Neuronal stem cell (in vitro differentiated cells): ENCODE measurements at regions not wholly inside any gene's neighbourhood (a gene's known extent, or its start where the extent isn't known, plus 50 kb on each side); places are given as distances from the start of the nearest gene placed in this dataset.

Experiments
- DNase-seq: peaks from one replicate; pipeline ENCODE4 v3.0.0-alpha.2; 2013; ENCODE audit warnings: low spot score
- H2AFZ ChIP-seq: one replicate; pipeline ENCODE4 v1.6.1; 2013; ENCODE audit warnings: mild to moderate bottlenecking, low read length, inconsistent platforms
- H2AK5ac ChIP-seq: 2 replicates; pipeline ENCODE4 v1.6.1; 2013; ENCODE audit warnings: low read depth, mild to moderate bottlenecking, inconsistent platforms, low read length, moderate library complexity, mixed read lengths
- H2BK120ac ChIP-seq: 2 replicates; pipeline ENCODE4 v1.6.1; 2013; ENCODE audit warnings: low read depth, mild to moderate bottlenecking, inconsistent platforms, low read length, moderate library complexity, mixed read lengths
- H2BK12ac ChIP-seq: one replicate; pipeline ENCODE4 v1.6.1; 2013; ENCODE audit warnings: low read length, inconsistent platforms
- H2BK15ac ChIP-seq: 2 replicates; pipeline ENCODE4 v1.6.1; 2013; ENCODE audit warnings: mild to moderate bottlenecking, low read length, inconsistent platforms, mixed read lengths
- H2BK5ac ChIP-seq: one replicate; pipeline ENCODE4 v1.6.1; 2013; ENCODE audit warnings: inconsistent platforms, mild to moderate bottlenecking, low read length, moderate library complexity
- H3K14ac ChIP-seq: one replicate; pipeline ENCODE4 v1.6.1; 2013; ENCODE audit warnings: low read length, inconsistent platforms
- H3K18ac ChIP-seq: 2 replicates; pipeline ENCODE4 v1.6.1; 2013; ENCODE audit warnings: low read length, inconsistent platforms
- H3K23ac ChIP-seq: 2 replicates; pipeline ENCODE4 v1.6.1; 2013; ENCODE audit warnings: low read depth, mild to moderate bottlenecking, mixed read lengths, low read length, inconsistent platforms; ENCODE audit not compliant: poor library complexity
- H3K27ac ChIP-seq: replicated peaks from 3 replicates; pipeline ENCODE4 v1.5.1; 2013; ENCODE audit warnings: low read length, inconsistent platforms
- H3K27me3 ChIP-seq, 3 experiments: 2 replicates each; pipeline ENCODE4 v1.6.1; 2013; ENCODE audit warnings: low read length in 3 of 3, mild to moderate bottlenecking in 2 of 3, inconsistent platforms in 1 of 3, low read depth in 1 of 3, mixed read lengths in 1 of 3, moderate library complexity in 1 of 3; ENCODE audit not compliant: control insufficient read depth in 3 of 3, insufficient read depth in 3 of 3
- H3K36me3 ChIP-seq, 2 donors: replicated peaks in 1 of 2; 2 replicates each; pipeline ENCODE4 v1.6.1; 2013; ENCODE audit warnings: low read length in 2 of 2; ENCODE audit not compliant: control insufficient read depth in 2 of 2, insufficient read depth in 2 of 2
- H3K4ac ChIP-seq: 2 replicates; pipeline ENCODE4 v1.6.1; 2013; ENCODE audit warnings: inconsistent platforms, mild to moderate bottlenecking, low read length, moderate library complexity
- H3K4me1 ChIP-seq, 2 donors: 1 replicate in 1 of 2; 2 replicates in 1 of 2; pipeline ENCODE4 v1.6.1; 2013; ENCODE audit warnings: low read length in 2 of 2, low read depth in 1 of 2; ENCODE audit not compliant: control insufficient read depth in 2 of 2, insufficient read depth in 1 of 2
- H3K4me2 ChIP-seq: one replicate; pipeline ENCODE4 v1.6.1; 2013; ENCODE audit warnings: mild to moderate bottlenecking, low read length, inconsistent platforms; ENCODE audit not compliant: insufficient read depth, poor library complexity, severe bottlenecking
- H3K4me3 ChIP-seq, 2 donors: 2 replicates each; pipeline ENCODE4 v1.5.1; 2013; ENCODE audit warnings: low read length in 2 of 2, mild to moderate bottlenecking in 2 of 2, inconsistent platforms in 1 of 2, moderate library complexity in 1 of 2
- H3K79me1 ChIP-seq: one replicate; pipeline ENCODE4 v1.6.1; 2013; ENCODE audit warnings: low read depth, mild to moderate bottlenecking, inconsistent platforms, low read length, moderate library complexity
- H3K9ac ChIP-seq: one replicate; pipeline ENCODE4 v1.6.1; 2013; ENCODE audit warnings: mild to moderate bottlenecking, low read depth, low read length, inconsistent platforms; ENCODE audit not compliant: poor library complexity
- H3K9me3 ChIP-seq, 2 donors: replicated peaks in 1 of 2; 2 replicates each; pipeline versions ENCODE3 to v1.6.1; 2013; ENCODE audit warnings: low read length in 2 of 2, mild to moderate bottlenecking in 2 of 2, inconsistent platforms in 1 of 2, low read depth in 1 of 2, mixed read lengths in 1 of 2, moderate library complexity in 1 of 2; ENCODE audit not compliant: control insufficient read depth in 2 of 2, insufficient read depth in 1 of 2
- H4K8ac ChIP-seq: one replicate; pipeline ENCODE4 v1.6.1; 2013; ENCODE audit warnings: low read depth, mild to moderate bottlenecking, inconsistent platforms, low read length, moderate library complexity
- H4K91ac ChIP-seq: one replicate; pipeline ENCODE4 v1.6.1; 2013; ENCODE audit warnings: low read length, low read depth, mild to moderate bottlenecking, inconsistent platforms; ENCODE audit not compliant: poor library complexity
- WGBS, 2 donors: extraction: QIAGEN DNeasy Blood & Tissue Kit; methylation state at CpG; one replicate each; pipeline ENCODE4 v1.1.7; 2013; ENCODE audit warnings: missing lambda C conversion rate in 2 of 2, mixed read lengths in 1 of 2; ENCODE audit not compliant: insufficient read length in 2 of 2, insufficient replicate concordance in 1 of 2; ENCODE audit errors: extremely low coverage in 2 of 2; 5-methylcytosine and 5-hydroxymethylcytosine counted together

GRCh38 chr7:65317372-65317771, 56.3 kb upstream of the ZNF92 start:
- H4K91ac ChIP-seq: no peak overlapping the region
- H2AFZ ChIP-seq: no peak overlapping the region
- H3K14ac ChIP-seq: no peak overlapping the region
- H2BK120ac ChIP-seq: no peak overlapping the region
- no peak overlapping the region for H3K4me2 ChIP-seq
- H3K4me3 ChIP-seq: no peak overlapping the region
- no CpG with 5 or more reads among the region's 3 CpGs for WGBS, 2 donors
- no peak overlapping the region for H2BK15ac ChIP-seq
- H3K36me3 ChIP-seq: peaks cover 13 to 66% of the 10 kb centered on the region in 2 donors
- H2BK12ac ChIP-seq: no peak overlapping the region
- no peaks in the 10 kb centered on the region for H3K79me1 ChIP-seq
- H3K4ac ChIP-seq: no peak overlapping the region
- no peak overlapping the region for H3K9ac ChIP-seq
- no peak overlapping the region for H3K27ac ChIP-seq
- H3K23ac ChIP-seq: no peak overlapping the region
- no peak overlapping the region for H4K8ac ChIP-seq
- no peaks in the 10 kb centered on the region for H3K27me3 ChIP-seq
- no peaks in the 10 kb centered on the region for H3K9me3 ChIP-seq
- H3K4me1 ChIP-seq: no peaks in the 10 kb centered on the region
- no peak overlapping the region for H2BK5ac ChIP-seq
- DNase-seq: no peak
- no peak overlapping the region for H2AK5ac ChIP-seq
- no peak overlapping the region for H3K18ac ChIP-seq

GRCh38 chr7:65310761-65311160, 62.9 kb upstream of the ZNF92 start:
- no peaks in the 10 kb centered on the region for H3K27me3 ChIP-seq
- no peak overlapping the region for H3K14ac ChIP-seq
- no peak overlapping the region for H2BK15ac ChIP-seq
- no peak overlapping the region for H3K27ac ChIP-seq
- H3K4me2 ChIP-seq: no peak overlapping the region
- H3K9ac ChIP-seq: no peak overlapping the region
- H3K4me3 ChIP-seq: no peak overlapping the region
- no peaks in the 10 kb centered on the region for H3K9me3 ChIP-seq
- H3K79me1 ChIP-seq: no peaks in the 10 kb centered on the region
- H4K91ac ChIP-seq: no peak overlapping the region
- H2BK12ac ChIP-seq: no peak overlapping the region
- H3K36me3 ChIP-seq: peaks cover 25 to 75% of the 10 kb centered on the region in 2 donors
- H3K18ac ChIP-seq: no peak overlapping the region
- no peak overlapping the region for H2AFZ ChIP-seq
- no peak overlapping the region for H3K23ac ChIP-seq
- no peak overlapping the region for H3K4ac ChIP-seq
- no peaks in the 10 kb centered on the region for H3K4me1 ChIP-seq
- H2BK5ac ChIP-seq: no peak overlapping the region
- no peak for DNase-seq
- no peak overlapping the region for H4K8ac ChIP-seq
- H2AK5ac ChIP-seq: no peak overlapping the region
- no peak overlapping the region for H2BK120ac ChIP-seq
- no CpG with 5 or more reads among the region's 6 CpGs for WGBS, 2 donors

- no peak overlapping the region for H4K8ac ChIP-seq
- no peak overlapping the region for H2BK15ac ChIP-seq
- no peaks in the 10 kb centered on the region for H3K79me1 ChIP-seq
- no peak overlapping the region for H3K23ac ChIP-seq
- no peak overlapping the region for H2BK5ac ChIP-seq
- H3K4ac ChIP-seq: no peak overlapping the region
- no peak overlapping the region for H3K27ac ChIP-seq
- no peak overlapping the region for H2BK120ac ChIP-seq
- DNase-seq: no peak
- H3K4me1 ChIP-seq: peaks cover 0 to 4% of the 10 kb centered on the region in 2 donors
- no peak overlapping the region for H3K18ac ChIP-seq
- no peaks in the 10 kb centered on the region for H3K9me3 ChIP-seq
- H3K4me3 ChIP-seq: no peak overlapping the region
- H3K36me3 ChIP-seq: peaks cover 21 to 53% of the 10 kb centered on the region in 2 donors
- no peak overlapping the region for H3K9ac ChIP-seq
- no peak overlapping the region for H4K91ac ChIP-seq
- H2AFZ ChIP-seq: no peak overlapping the region
- no peak overlapping the region for H2BK12ac ChIP-seq
- no peak overlapping the region for H2AK5ac ChIP-seq
- no CpG with 5 or more reads among the region's 2 CpGs for WGBS, 2 donors
- H3K14ac ChIP-seq: no peak overlapping the region
- H3K27me3 ChIP-seq: no peaks in the 10 kb centered on the region
- H3K4me2 ChIP-seq: no peak overlapping the region
Measured at GRCh38 chr7:65308300-65308678, 65.4 kb upstream of the ZNF92 start.

GRCh38 chr7:65307651-65308299, 65.9 kb upstream of the ZNF92 start:
- Histone ChIP-seq H2BK12ac (no peak overlapping the region), H3K27me3 (no peaks in the 10 kb centered on the region), H3K79me1 (no peaks in the 10 kb centered on the region), H3K14ac (no peak overlapping the region), H2AK5ac (no peak overlapping the region), H2BK120ac (no peak overlapping the region), H2BK5ac (no peak overlapping the region), H3K18ac (no peak overlapping the region), H3K23ac (no peak overlapping the region), H3K4me1 (peaks cover 0 to 4% of the 10 kb centered on the region in 2 donors), H3K27ac (no peak overlapping the region), H4K8ac (no peak overlapping the region), H4K91ac (no peak overlapping the region), H2BK15ac (no peak overlapping the region), H3K4me3 (no peak overlapping the region), H3K9me3 (no peaks in the 10 kb centered on the region), H3K4ac (no peak overlapping the region), H3K36me3 (peaks cover 19 to 48% of the 10 kb centered on the region in 2 donors), H3K9ac (no peak overlapping the region), H2AFZ (no peak overlapping the region), H3K4me2 (no peak overlapping the region)
- DNase-seq: peak; percentile 71
- no CpG with 5 or more reads among the region's 8 CpGs for WGBS, 2 donors
